ENCODE measurements at regions not wholly inside any gene's neighbourhood (a gene's known extent, or its start where the extent isn't known, plus 50 kb on each side); places are given as distances from the start of the nearest gene placed in this dataset.
A peak's percentile ranks its signal among the peaks of the same experiment; 100 is the strongest.
"Not testable (repeated sequence)": the region's sequence is repeated elsewhere in the genome, so short reads cannot be mapped to it uniquely, and the experiment has no call there.

- no peak for DNase-seq
Observed at GRCh38 chr6:14398953-14399352, 281.4 kb downstream of the CD83 start.

GRCh38 chr6:14399635-14400034 lies 282.1 kb downstream of the CD83 start:
- no peak for DNase-seq

- no peak for DNase-seq
Observed at GRCh38 chr6:14401246-14401645, 283.7 kb downstream of the CD83 start.

GRCh38 chr6:14406614-14407331 lies 289.2 kb downstream of the CD83 start:
- DNase-seq, result no peak

GRCh38 chr6:14408446-14408845 lies 290.9 kb downstream of the CD83 start:
- no peak for DNase-seq

GRCh38 chr6:14412026-14412425 lies 294.5 kb downstream of the CD83 start:
- DNase-seq, result no peak

GRCh38 chr6:14415452-14415851 lies 297.9 kb downstream of the CD83 start:
- DNase-seq, result no peak

- no peak for DNase-seq
Observed at GRCh38 chr6:14417377-14417776, 299.8 kb downstream of the CD83 start.

- DNase-seq, result not testable (repeated sequence)
Observed at GRCh38 chr6:14419224-14419623, 301.7 kb downstream of the CD83 start.

GRCh38 chr6:14422061-14422460 lies 304.5 kb downstream of the CD83 start:
- no peak for DNase-seq

GRCh38 chr6:14422917-14423316 lies 305.3 kb downstream of the CD83 start:
- no peak for DNase-seq

- DNase-seq, result no peak
Observed at GRCh38 chr6:14423330-14423729, 305.8 kb downstream of the CD83 start.

GRCh38 chr6:14423955-14424354 lies 306.4 kb downstream of the CD83 start:
- no peak for DNase-seq

GRCh38 chr6:14425805-14426204 lies 308.2 kb downstream of the CD83 start:
- DNase-seq, result no peak

- DNase-seq, result no peak
Observed at GRCh38 chr6:14426281-14426680, 308.7 kb downstream of the CD83 start.

- no peak for DNase-seq
Observed at GRCh38 chr6:14428269-14428668, 310.7 kb downstream of the CD83 start.

GRCh38 chr6:14429396-14429795 lies 311.8 kb downstream of the CD83 start:
- no peak for DNase-seq

- no peak for DNase-seq
Observed at GRCh38 chr6:14430218-14430617, 312.6 kb downstream of the CD83 start.

GRCh38 chr6:14431385-14432330 lies 314.1 kb downstream of the CD83 start:
- DNase-seq, result peak; percentile 55

- DNase-seq, result no peak
Observed at GRCh38 chr6:14434916-14435690, 317.5 kb downstream of the CD83 start.

GRCh38 chr6:14436592-14437132 lies 319.1 kb downstream of the CD83 start:
- no peak for DNase-seq

- DNase-seq, result no peak
Observed at GRCh38 chr6:14439419-14439818, 321.8 kb downstream of the CD83 start.

Data from hindlimb muscle (tissue), 1 donor.